ENCODE measurements at regions not wholly inside any gene's neighbourhood (a gene's known extent, or its start where the extent isn't known, plus 50 kb on each side); places are given as distances from the start of the nearest gene placed in this dataset.
"Not testable (repeated sequence)": the region's sequence is repeated elsewhere in the genome, so short reads cannot be mapped to it uniquely, and the experiment has no call there.

DNA sequence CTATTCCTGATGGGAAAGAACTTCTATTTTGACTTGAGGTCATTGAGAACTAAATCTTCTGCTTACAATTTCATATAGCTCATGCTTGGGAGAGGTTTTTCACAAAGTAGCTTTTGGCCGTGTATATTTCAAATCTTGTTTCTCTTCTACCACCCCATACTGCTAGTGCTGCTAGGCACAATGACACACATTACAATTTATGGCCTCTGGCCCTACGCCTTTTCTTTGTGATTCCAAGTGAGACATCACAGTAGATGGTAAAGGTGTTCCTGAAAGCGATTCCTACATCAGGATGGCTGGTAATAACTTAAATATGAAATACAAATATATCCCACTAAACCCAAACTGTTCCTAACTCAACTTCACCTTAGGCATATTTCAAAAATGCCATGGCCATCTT is 101.1 kb downstream of the ATXN3L start:
- H3K36me3 ChIP-seq (replicated peaks in 1 of 2; ENCODE audit: insufficient read depth in 1 of 2, low read depth in 2 of 2): no peaks in the 10 kb centered on the region
- no peak for ATAC-seq
- no peaks in the 10 kb centered on the region for H3K27me3 ChIP-seq
- no peak for TF ChIP-seq POLR2A (IDR thresholded peaks at IDR 0.05)
- TF ChIP-seq, protein P1, sequence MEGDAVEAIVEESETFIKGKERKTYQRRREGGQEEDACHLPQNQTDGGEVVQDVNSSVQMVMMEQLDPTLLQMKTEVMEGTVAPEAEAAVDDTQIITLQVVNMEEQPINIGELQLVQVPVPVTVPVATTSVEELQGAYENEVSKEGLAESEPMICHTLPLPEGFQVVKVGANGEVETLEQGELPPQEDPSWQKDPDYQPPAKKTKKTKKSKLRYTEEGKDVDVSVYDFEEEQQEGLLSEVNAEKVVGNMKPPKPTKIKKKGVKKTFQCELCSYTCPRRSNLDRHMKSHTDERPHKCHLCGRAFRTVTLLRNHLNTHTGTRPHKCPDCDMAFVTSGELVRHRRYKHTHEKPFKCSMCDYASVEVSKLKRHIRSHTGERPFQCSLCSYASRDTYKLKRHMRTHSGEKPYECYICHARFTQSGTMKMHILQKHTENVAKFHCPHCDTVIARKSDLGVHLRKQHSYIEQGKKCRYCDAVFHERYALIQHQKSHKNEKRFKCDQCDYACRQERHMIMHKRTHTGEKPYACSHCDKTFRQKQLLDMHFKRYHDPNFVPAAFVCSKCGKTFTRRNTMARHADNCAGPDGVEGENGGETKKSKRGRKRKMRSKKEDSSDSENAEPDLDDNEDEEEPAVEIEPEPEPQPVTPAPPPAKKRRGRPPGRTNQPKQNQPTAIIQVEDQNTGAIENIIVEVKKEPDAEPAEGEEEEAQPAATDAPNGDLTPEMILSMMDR (IDR thresholded peaks at IDR 0.05): no peak
- no peak for DNase-seq
- WGBS, 2 donors: 93 to 98% methylated on average over 3 of the region's 3 CpGs
- H3K4me1 ChIP-seq: peaks cover 13% of the 10 kb centered on the region
- H3K27ac ChIP-seq: no peak overlapping the region
- H3K9me3 ChIP-seq: no peaks in the 10 kb centered on the region
- intact Hi-C loops (cut with DNase I): no loop called here
- H3K4me3 ChIP-seq: no peak overlapping the region

DNA sequence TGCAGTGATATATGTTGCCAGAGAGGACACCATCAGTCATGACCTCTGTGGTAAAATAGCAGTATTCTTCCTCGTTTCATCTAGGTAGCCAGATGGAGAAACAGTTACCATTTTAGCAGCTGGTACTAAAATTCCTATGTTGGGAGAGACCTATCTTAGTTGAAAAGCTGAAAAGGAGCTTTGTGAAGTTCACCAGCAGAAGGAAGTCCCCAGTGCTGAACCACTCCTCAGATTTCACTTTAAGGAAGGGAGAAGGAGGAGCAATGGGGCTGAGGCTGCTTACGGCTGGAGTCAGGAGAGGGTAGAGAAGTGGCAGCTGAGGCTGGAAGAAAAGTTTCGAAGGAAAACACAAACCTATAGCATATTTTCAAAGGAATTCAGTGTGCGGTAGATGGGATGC is 103.7 kb downstream of the ATXN3L start:
- ATAC-seq: no peak
- peaks cover 12% of the 10 kb centered on the region for H3K4me1 ChIP-seq

DNA sequence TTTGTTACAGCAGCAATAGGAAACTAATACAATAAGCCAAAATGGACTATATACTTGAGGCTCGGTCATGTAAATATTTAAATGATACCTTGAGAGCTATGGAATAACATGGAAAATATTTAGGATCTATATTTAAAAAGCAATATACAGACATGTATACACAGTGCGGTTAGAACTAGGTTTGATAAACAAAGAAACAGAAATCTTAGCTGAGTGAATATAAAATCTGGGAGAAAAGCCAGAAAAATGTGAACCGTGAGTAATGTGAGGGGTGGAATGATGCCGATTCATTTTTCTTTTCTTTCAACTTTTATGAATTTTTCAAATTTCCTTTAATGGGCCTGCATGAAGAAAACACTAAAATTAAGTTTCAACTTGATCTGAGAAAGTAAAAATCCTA is 104.1 kb downstream of the ATXN3L start:
- Histone ChIP-seq H3K27me3 (no peaks in the 10 kb centered on the region), H3K4me3 (no peak overlapping the region), H3K9me3 (no peaks in the 10 kb centered on the region), H3K27ac (no peak overlapping the region), H3K4me1 (peaks cover 8% of the 10 kb centered on the region), H3K36me3 (replicated peaks in 1 of 2; ENCODE audit: insufficient read depth in 1 of 2, low read depth in 2 of 2) (no peaks in the 10 kb centered on the region)
- intact Hi-C loops (cut with DNase I): no loop called here
- ATAC-seq: no peak
- WGBS, 2 donors: 42 to 83% methylated on average over 4 of the region's 4 CpGs
- TF ChIP-seq, protein P1 (IDR thresholded peaks at IDR 0.05): no peak
- TF ChIP-seq POLR2A (IDR thresholded peaks at IDR 0.05): no peak
- DNase-seq: no peak

More for the DNA sequence above, 103.7 kb downstream of the ATXN3L start:
- Histone ChIP-seq H3K27ac (no peak overlapping the region), H3K27me3 (no peaks in the 10 kb centered on the region), H3K9me3 (no peaks in the 10 kb centered on the region), H3K36me3 (replicated peaks in 1 of 2; ENCODE audit: insufficient read depth in 1 of 2, low read depth in 2 of 2) (no peaks in the 10 kb centered on the region), H3K4me3 (no peak overlapping the region)
- WGBS, 2 donors: 70 to 84% methylated on average over 4 of the region's 4 CpGs
- intact Hi-C loops (cut with DNase I): no loop called here
- TF ChIP-seq, protein P1 (IDR thresholded peaks at IDR 0.05): no peak
- no peak for TF ChIP-seq POLR2A (IDR thresholded peaks at IDR 0.05)
- DNase-seq: no peak

DNA sequence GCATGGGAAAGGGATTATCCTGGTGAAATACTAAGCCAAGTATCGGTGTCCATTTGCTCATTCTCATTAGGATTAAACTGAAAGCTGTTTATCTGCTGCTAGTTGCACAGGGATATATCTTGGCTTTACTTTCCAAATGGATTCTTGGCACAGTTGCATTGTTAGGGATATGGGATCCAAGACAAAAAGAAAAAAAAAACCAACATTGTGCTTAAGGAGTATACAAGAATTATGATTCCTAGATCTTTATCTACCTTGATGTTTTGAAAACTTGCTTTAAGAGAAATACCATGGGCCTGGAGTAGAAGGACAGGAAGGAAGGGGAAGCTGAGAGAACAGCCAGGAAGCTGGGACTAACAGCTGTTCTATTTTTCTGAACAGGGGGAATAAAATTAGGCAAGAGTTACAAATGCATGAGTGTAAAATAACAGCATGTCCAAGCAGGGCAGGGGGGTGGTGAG is 107.6 kb downstream of the ATXN3L start:
- ATAC-seq (no peak), DNase-seq (no peak)
- Histone ChIP-seq H3K4me3 (no peak overlapping the region), H3K36me3 (replicated peaks in 1 of 2; ENCODE audit: insufficient read depth in 1 of 2, low read depth in 2 of 2) (no peaks in the 10 kb centered on the region), H3K4me1 (no peaks in the 10 kb centered on the region), H3K9me3 (no peaks in the 10 kb centered on the region), H3K27me3 (no peaks in the 10 kb centered on the region), H3K27ac (no peak overlapping the region)
- intact Hi-C loops (cut with DNase I): no loop called here
- TF ChIP-seq POLR2A (IDR thresholded peaks at IDR 0.05): no peak
- TF ChIP-seq, protein P1 (IDR thresholded peaks at IDR 0.05): no peak
- 40 to 54% methylated on average over 1 of the region's 1 CpG for WGBS, 2 donors

DNA sequence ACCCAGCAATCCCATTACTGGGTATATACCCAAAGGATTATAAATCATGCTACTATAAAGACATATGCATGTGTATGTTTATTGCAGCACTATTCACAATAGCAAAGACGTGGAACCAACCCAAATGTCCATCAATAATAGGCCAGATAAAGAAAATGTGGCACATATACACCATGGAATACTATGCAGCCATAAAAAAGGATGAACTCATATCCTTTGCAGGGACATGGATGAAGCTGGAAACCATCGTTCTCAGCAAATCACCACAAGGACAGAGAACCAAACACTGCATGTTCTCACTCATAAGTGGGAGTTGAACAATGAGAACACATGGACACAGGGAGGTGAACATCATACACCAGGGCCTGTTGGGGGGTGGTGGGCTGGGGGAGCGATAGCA is 109.7 kb downstream of the ATXN3L start:
- H3K36me3 ChIP-seq (replicated peaks in 1 of 2; ENCODE audit: insufficient read depth in 1 of 2, low read depth in 2 of 2); H3K4me1 ChIP-seq; H3K9me3 ChIP-seq; intact Hi-C loops (cut with DNase I); H3K27ac ChIP-seq; DNase-seq; H3K4me3 ChIP-seq; ATAC-seq; H3K27me3 ChIP-seq: not testable (repeated sequence)
- 88 to 89% methylated on average over 3 of the region's 3 CpGs for whole genome bisulfite sequencing, 2 donors

DNA sequence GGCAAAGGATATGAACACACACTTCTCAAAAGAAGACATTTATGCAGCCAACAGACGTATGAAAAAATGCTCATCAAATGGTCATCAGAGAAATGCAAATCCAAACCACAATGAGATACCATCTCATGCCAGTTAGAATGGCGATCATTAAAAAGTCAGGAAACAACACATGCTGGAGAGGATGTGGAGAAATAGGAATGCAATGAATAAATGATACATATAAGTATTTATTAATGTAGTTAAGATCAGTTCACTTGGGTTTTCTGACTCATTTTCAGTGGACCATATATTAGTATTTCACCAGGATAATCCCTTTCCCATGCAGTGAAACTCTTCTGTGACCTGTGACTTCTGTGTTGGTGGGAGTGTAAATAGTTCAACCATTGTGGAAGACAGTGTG is 110.1 kb downstream of the ATXN3L start:
- H3K27ac ChIP-seq; H3K4me1 ChIP-seq; DNase-seq; H3K36me3 ChIP-seq (replicated peaks in 1 of 2; ENCODE audit: insufficient read depth in 1 of 2, low read depth in 2 of 2); H3K27me3 ChIP-seq; ATAC-seq; intact Hi-C loops (cut with DNase I); H3K4me3 ChIP-seq; H3K9me3 ChIP-seq: not testable (repeated sequence)
- WGBS, 2 donors: 82 to 89% methylated on average over 2 of the region's 2 CpGs

All from body of pancreas (tissue), 4 donors.